ENCODE measurements at regions not wholly inside any gene's neighbourhood (a gene's known extent, or its start where the extent isn't known, plus 50 kb on each side); places are given as distances from the start of the nearest gene placed in this dataset.
"Not testable (repeated sequence)": the region's sequence is repeated elsewhere in the genome, so short reads cannot be mapped to it uniquely, and the experiment has no call there.

DNA sequence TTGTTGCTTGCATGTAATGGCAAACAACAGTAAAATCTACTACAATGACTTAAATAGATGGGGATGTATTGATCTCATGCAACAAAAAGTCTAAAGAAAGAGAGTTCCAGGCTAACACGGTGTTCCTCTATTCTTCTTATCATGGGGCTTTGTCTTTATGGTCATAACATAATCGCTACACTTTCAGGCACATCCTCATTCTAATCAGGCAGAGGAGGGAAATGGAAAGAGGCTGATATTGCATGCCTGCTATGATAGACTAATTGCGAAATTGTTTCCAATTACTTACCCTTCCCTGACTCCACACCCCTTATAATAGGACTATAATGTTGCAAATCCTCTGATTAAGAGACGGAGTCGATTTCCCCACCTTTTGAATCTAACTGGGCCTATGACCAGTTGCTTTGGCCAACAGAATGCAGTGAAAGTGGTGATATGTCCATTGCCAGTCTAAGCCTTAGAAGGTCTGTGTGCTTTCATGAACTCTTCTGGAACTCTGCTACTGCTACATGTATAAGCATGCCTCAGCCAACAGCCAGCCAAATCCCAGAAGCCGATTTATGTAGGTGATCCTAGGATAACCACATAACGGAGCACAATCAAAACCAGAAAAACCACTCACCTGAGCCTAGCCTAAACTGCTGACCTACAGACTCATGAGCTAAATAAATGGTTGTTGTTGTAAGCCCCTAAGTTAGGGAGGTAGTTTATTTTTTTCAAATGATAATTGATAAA is 180.3 kb upstream of the TACR1 start:
- DNase-seq: no peak

DNA sequence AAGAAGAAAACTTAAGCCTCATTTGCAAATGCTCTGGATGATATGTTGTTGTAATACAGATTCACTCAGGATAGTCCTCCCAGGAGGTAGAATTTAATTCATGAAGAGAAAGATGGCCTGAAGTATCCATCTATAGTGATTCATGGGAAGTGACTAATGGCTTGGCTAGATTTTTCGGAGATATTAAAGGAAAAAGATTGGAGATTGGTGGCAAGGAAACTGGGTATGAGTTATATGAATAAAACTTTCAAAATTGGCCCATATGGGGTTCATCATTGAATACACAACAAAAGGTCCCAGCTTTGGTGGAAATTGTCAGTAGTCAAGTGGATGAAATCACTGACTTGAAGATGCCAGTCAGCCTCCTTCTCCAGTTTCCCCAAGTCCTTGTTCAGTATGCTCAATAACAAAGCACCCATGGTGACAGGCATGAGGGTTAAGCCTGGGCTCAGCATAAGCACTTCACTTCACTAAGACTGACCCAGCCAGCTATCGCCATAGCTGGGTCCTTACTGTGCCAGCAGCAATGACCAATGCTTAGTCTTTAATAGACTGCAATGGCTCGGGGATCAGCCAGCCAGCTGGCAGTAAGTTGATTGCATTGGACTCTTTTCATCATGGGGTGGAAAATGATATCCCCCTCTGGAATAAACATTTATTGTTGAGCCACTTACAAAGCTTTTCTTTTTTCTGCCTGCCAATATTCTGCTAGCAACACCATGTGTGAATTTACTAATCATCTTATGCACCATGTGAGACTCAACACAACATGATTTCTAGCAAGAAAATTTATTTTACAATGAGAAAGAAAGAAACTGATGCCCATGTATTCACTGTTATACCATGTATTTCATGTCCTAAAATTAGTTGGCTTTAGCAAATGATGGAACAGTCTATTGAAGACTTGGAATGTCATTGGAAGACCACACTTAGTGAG is 176.6 kb upstream of the TACR1 start:
- DNase-seq: peak; percentile 5 to 25

DNA sequence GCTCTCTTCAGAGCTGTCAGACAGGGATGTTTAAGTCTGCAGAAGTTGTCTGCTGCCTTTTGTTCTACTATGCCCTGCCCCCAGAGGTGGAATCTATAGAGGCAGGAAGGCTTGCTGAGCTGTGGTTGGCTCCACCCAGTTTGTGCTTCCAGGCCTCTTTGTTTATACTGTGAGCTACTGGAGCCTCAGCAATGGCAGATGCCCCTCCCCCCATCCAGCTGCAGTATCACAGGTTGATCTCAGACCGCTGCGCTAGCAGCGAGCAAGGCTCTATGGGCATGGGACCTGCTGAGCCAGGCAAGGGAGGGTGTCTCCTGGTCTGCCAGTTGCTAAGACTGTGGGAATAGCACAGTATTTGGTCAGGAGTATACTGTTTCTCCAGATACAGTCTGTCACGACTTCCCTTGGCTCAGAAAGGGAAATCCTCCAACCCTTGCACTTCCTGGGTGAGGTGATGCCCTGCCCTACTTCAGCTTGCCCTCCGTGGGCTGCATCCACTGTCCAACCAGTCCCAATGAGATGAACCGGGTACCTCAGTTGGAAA is 175.2 kb upstream of the TACR1 start:
- not testable (repeated sequence) for DNase-seq

DNA sequence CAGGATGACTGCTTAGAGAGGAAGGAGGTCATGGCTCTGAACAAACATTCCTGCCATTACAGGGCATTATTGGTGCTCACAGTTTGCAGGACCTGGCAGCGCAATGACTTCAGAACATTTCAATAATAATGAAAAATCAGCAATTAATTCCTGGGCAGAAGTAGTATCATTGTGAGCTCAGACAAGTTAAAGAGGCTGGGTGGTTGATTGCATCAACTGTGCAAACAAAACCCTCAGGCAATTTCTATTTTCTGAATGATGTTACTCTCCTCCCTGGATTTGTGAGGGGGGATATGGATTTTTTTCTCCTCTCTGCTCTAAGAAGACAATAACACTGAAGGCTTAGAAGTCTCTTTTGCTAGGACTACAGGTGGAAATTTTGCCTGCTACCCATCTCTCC is 168.1 kb upstream of the TACR1 start:
- DNase-seq: no peak

DNA sequence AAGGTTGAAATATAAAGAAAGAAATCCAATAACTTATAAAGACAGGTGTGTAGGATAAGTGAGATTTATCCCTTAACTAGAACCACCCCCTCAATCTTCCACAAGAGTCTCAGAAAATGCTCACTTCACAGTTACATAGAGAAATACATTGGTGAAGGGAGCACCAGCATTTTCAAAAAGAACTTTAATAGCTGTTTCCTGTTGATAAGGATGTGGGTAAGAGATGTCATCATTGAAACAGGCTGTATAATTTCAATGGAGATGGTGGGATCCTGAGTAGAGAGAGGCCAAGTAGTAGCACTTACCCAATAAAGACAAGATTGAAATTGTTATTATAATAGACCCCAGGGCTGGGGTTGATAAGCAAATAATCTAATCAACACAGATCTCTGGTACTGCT is 162.2 kb upstream of the TACR1 start:
- no peak for DNase-seq

DNA sequence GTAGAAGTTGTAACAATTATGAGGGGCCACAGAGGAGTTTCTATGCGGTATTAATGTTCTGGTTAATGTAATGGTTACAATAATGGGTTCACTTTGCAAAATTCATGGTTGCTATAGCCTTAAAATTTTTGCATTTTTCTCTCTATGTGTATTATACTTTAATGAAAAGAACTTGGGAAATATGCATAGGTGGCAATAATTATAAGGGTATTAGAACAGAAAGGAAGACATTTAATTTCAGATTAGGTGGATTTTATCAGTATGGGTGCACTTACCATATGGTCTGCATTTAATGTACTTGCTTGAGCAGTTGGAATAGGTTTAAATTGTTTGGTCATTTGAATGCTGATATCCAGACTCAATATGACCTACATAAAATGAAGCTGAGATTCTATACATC is 161.6 kb upstream of the TACR1 start:
- no peak for DNase-seq

DNA sequence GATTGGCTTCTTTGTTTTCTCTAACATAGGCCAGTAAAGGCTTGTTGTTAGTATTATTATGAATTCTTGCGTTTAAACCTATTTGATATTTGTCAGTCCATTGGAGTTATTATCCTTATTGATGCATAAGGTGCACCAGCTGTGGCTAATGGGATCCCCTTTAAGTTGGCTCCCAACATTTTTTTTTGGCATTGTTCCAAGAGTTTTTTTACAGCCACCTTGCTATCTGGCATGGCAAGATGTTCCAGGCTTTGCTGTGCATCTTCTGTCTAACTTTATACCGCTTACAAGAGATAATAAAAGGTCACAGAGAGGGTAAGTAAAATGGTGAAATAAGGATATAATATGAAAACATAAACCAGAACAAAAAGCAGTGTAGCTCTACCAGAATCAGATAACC is 157.5 kb upstream of the TACR1 start:
- no peak for DNase-seq

DNA sequence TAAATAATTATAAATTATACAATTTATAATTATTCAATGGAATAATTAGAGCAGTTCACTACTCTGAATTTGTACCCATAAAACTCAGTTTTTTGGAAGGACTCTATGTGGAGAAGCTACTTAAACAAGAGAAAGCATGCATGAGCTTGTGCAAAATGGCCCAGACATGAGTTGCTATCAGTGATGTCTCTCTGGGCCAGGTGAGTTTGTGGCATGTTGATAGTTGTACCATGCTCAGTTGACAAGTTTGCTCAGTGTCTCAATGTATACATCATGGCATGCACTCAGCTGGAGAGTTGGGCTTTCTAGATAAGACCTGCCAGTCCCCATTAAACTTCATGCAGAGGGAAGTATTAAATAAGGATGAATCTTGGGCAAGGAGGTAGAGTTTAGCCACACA is 153.8 kb upstream of the TACR1 start:
- no peak for DNase-seq

DNA sequence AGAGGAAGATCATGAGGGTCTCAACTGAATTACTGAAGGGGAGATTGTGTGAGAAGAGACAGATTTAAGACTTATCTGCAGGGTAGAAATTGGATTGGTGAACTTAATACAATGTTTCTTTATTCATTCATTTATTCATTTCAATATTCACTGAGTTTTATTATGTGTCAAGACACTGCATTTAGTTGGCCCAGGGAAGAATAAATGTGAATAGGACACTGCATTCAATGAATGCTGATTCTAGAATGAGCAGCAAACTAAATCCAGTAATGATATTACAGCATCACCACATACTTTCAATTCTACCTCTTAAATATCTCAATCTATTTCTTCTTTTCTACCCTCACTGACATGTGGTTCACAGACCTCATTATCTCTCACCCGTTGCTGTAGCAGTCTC is 149.0 kb upstream of the TACR1 start:
- no peak for DNase-seq

DNA sequence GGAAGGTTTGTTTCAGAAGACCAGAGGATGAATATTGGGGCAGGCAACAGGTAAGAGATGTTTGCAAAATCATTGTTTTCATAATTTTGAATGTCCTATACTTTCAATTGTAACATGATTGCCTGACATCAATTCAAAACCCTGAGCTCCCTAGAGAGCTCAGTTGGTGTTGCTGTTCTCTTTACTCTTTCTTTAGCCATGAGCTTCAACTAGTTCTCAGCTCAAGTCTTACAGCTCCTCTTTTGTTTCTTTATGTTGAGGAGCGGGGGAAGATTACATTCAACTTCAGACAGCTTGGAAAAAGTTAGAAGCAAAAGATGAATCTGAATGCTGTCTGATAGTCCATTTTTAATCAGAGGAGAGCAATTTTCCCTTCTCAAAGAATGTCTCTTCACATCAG is 144.8 kb upstream of the TACR1 start:
- no peak for DNase-seq

DNA sequence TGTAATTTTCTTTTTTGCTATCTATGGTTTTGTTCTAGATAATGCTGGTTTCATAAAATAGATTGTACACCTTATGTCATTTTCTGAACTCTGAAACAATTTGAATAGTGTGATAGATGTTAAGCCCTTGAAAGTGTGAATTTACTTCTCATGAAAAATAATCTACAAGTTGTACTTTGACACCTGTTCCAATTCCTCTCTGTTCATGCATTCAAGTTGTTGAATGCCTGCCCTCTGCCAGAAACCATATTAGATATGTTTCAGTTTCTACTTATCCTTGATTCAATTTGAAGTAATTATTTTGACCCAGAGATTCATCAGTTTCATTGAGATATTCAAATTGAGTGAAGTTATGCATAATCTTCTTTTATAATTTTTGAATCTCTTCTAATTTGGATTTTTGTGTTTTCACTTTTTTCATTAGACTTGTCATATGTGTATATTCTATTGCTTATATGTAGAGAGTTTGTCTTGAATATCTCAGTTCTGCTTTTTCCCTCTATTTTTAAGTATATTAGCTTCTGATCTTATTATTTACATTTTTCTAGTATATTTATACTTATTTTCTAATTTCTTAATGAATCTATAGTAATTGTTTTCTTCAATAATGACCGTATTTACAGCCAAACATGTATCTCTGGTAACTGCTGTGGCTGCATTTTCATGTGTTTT is 143.3 kb upstream of the TACR1 start:
- DNase-seq: no peak

DNA sequence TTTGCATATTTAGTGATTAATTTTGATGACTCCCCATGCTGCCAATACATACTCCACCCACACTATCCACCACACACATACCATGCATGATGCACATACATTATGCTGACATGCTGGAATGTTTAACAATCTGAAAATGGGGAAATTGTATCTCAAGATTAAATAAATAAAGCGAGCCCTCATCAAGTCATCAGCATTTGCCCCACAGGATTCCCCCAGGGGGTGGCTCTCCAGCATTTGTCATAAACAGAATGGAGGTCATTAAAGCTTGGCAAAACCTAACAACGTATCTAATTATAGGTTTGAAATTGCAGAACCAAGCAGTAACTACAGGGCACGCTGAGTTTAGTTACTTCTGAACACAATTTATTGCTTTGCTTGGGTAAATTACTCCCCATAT is 141.2 kb upstream of the TACR1 start:
- no peak for DNase-seq

DNA sequence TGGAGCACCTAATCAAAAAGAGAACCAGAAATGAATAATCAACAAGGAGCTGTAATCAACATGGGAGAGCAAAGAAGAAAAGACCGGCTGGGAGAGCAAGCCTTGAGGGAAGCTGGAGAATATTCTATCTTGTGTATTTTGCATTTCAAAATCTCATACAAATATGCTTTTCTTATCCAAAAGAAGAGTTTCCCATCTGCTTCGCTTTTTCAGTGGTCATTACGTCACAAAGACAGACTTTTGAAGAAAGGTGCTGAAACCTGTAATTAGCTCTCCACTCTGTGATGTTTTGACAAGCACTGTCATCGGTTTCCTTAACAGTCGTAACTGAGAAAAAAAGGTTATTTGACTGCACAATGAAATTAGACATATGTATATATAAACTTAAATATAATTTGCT is 139.1 kb upstream of the TACR1 start:
- DNase-seq: no peak

DNA sequence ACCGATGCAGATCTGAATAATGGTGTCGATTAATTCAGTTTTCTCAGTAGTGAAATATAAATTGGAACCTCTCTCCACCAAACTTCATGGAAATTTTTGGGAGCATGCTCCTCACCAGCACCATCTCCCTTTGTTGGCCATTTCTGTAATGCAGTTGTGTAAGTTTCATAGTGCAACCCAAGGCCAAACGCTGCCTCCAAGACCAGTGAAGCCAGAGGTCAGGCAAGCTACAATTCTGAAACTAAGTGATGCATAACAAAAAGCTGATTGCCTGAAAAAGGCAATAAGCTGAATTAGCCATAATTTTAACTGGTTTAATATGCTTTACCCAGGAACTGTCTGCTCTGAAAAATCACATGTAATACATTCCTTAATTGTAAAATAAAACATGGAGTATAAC is 138.3 kb upstream of the TACR1 start:
- DNase-seq: no peak

DNA sequence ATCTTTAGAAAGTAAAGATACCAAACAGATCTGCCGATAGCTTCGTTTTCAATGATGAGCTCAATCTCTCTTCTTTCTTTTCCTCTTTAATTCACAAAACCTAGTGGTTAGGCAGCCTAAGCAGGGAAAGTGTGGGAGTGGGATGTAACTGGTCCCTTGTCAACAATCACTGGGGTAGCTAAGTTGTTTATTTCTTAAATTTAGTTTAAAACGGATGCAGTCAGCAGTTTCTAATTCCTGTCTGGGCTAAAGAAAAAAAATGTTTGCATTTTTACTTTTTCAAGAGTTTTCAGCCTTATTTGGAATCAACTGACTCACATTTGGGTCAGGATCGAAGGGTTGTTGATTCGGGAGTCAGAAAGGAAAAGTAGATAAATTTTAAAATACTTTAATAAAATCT is 137.7 kb upstream of the TACR1 start:
- no peak for DNase-seq

DNA sequence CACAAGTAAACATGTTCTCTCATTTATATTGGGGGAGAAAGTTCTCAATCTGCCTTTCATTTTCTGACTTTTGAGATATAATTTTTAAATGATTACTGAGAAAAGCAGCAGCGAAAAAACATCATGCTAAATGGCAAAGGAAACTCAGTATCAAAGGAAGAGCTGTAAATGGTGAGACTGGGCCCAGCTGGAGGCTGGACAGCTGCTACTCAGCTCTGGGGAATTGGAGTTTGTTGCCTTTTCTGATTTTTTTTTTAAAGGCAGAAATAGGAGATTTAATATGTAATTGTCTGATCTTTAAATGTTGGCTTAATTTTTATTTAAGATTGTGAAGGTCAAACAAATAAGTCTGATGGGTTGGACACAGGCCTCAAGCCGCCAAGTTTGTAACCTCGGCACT is 137.1 kb upstream of the TACR1 start:
- DNase-seq: no peak

DNA sequence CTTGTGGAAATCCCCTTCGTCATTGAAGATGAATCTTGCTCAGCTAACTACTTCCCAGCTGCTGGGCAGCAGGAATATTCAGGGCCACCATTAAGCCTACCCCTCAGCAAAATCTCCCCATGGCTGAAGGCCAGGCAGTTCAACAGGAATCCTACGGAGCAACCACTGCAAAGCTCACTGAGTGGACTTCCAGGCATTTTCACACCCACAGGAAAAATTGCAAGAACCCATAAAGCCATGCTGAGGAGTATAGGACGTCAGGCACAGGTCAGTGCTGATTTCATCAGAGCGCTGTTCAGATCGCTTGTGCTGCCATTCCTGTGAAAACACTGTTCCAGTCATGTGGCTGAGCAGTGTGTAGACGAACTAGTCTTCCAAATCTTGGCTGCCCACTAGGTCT is 134.8 kb upstream of the TACR1 start:
- no peak for DNase-seq

DNA sequence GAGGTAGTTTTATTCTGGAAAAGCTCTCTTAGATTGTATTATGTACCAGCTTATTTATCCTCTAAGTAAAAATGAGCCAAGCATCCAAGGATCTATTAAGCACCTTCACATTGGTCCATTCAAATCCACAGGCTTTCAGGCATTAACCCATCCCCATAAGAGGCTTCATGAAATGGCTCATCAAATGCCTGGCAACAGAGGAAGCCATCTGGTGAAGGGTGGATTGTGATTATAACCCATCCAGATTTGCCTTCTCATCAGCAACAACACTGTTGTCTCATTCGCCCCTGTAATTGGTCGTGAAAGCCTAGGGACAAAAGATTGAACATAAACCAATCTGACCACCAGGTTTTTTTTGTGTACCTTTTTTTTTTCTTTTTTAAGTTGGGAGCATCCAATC is 134.3 kb upstream of the TACR1 start:
- DNase-seq: no peak

DNA sequence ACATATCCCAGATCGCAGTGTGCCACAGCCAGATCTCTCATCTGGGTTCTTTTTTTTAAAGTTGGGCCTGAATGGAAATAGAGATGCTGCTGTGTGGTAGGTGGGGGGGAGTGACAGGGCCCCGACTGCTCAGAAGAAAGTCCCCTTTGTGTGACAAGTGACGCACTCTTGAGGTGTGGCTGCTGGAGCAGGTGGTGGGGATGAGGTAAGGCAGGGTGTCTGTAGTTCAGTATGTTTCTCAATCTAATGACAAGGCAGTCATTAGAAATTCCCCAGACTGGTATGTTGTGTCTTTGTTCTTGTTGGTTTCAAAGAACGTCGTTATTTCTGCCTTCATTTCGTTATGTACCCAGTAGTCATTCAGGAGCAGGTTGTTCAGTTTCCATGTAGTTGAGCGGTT is 128.8 kb upstream of the TACR1 start:
- DNase-seq: no peak

DNA sequence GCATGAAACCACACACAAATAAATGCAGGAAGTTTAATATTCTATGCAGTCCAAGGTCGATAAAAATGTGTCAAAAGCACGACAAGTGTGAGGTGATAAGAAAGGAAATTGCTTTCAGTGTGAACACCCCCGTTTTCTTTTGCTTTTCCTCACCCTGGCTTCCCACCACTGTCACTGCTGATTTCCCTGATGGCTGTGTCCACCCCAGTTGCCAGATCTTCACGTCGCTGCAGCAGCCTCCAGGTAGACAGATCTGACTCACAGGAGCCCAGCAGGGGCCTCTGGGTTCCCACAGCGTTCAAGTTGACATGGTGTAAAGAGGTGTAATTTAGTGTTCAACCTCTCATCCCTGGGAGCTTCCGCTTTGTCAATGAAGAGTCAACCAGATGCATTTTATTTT is 128.0 kb upstream of the TACR1 start:
- no peak for DNase-seq

DNA sequence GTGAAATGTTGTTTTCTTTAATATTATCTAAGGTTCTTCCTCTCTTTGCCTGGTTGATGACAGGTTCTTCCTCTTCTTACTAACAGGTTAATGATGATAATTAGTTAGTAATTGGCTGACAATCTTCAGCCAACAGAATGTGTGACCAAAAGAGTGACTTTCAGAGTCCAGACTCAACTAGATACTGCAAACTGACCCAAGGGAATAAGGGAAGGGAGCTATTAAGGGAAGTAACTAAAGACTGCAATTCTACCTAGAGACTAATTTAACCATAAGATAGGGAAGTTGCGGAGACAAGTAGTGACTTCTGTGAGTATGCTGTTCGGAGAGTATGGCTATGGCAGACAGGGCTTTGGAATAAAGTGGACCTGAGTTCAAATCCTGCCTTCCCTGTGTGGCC is 127.3 kb upstream of the TACR1 start:
- DNase-seq: no peak

DNA sequence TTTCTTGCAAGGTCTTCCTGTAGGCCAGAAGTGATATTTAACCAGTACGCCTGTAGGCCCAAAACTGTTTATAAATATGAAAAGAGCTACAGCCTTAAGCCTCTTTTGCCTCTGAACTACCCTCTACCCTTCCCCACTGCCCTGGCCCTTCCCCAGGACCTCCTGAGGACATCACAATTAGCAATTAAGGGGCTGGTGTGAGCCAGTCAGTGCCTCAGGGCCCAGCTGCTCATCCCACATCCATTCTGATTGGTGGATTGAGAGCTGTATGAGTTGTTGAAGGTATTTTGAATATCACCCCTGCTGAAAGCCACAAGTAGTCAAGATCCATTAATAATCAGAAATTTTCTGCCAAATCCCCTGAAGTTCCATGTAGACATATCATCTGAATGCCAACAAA is 126.3 kb upstream of the TACR1 start:
- no peak for DNase-seq

DNA sequence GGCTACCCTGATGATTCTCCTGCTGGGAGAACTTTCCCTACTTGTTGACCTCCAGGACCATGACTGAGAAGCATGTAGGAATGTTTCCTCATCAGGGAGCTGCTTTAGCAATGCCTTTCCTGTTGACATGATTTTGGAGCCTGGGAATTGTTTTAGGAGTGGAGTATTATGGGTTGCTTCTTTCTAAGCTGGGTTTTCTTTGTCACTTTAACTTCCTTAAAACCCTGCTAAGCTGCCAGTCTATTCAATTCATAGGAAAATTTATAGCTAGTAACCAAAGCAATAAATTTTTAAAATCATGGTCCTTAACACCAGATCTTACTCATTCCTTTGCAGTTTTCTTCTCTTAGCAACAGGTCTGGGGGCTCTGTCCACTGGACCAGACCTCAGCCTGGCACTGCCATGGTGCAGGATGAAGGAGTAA is 125.6 kb upstream of the TACR1 start:
- no peak for DNase-seq

DNA sequence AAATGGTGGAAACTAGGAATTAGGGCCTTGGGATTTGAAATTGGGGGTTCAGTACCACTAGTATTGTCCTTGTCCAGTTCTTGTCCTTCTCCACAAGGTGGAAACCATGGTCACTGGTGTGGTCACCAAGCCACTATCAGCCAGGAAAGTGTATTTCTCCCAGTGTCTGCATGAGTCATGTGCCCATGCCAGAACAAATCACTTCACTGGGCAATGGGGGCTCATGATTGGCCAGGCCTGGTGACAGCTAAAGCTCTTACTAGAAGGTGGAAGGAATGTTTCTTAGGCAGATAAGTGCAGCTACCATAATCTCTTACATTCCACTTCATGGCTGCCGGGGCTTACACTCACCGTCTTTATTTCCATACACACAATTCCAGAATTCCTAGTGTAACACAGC is 124.8 kb upstream of the TACR1 start:
- DNase-seq: no peak
